ENCODE measurements at regions not wholly inside any gene's neighbourhood (a gene's known extent, or its start where the extent isn't known, plus 50 kb on each side); places are given as distances from the start of the nearest gene placed in this dataset.

GRCh38 chr5:30878296-30878695, 315.2 kb upstream of the CDH6 start:
- DNase-seq (ENCODE audit: low spot score), result no peak
- in situ Hi-C loops (cut with HindIII; ENCODE audit: low sequenced_read_pairs), result no loop called here

GRCh38 chr5:30874241-30875034, 319.0 kb upstream of the CDH6 start:
- in situ Hi-C loops (cut with HindIII; ENCODE audit: low sequenced_read_pairs), result no loop called here
- DNase-seq (ENCODE audit: low spot score), result no peak

- in situ Hi-C loops (cut with HindIII; ENCODE audit: low sequenced_read_pairs), result no loop called here
- DNase-seq (ENCODE audit: low spot score), result no peak
Measured at GRCh38 chr5:30871196-30871595, 322.3 kb upstream of the CDH6 start.

GRCh38 chr5:30867711-30868110, 325.8 kb upstream of the CDH6 start:
- in situ Hi-C loops (cut with HindIII; ENCODE audit: low sequenced_read_pairs), result no loop called here
- no peak for DNase-seq (ENCODE audit: low spot score)

GRCh38 chr5:30866142-30866541, 327.3 kb upstream of the CDH6 start:
- no peak for DNase-seq (ENCODE audit: low spot score)
- in situ Hi-C loops (cut with HindIII; ENCODE audit: low sequenced_read_pairs), result no loop called here

- in situ Hi-C loops (cut with HindIII; ENCODE audit: low sequenced_read_pairs), result no loop called here
- DNase-seq (ENCODE audit: low spot score), result no peak
Measured at GRCh38 chr5:30856242-30856641, 337.2 kb upstream of the CDH6 start.

GRCh38 chr5:30853158-30853557, 340.3 kb upstream of the CDH6 start:
- DNase-seq (ENCODE audit: low spot score), result no peak
- in situ Hi-C loops (cut with HindIII; ENCODE audit: low sequenced_read_pairs), result no loop called here

GRCh38 chr5:30850866-30851265, 342.6 kb upstream of the CDH6 start:
- no peak for DNase-seq (ENCODE audit: low spot score)
- in situ Hi-C loops (cut with HindIII; ENCODE audit: low sequenced_read_pairs), result no loop called here

- DNase-seq (ENCODE audit: low spot score), result no peak
- in situ Hi-C loops (cut with HindIII; ENCODE audit: low sequenced_read_pairs), result no loop called here
Measured at GRCh38 chr5:30849931-30850710, 343.4 kb upstream of the CDH6 start.

- no peak for DNase-seq (ENCODE audit: low spot score)
- in situ Hi-C loops (cut with HindIII; ENCODE audit: low sequenced_read_pairs), result no loop called here
Measured at GRCh38 chr5:30846171-30846570, 347.3 kb upstream of the CDH6 start.

GRCh38 chr5:30845194-30845593, 348.3 kb upstream of the CDH6 start:
- no peak for DNase-seq (ENCODE audit: low spot score)
- in situ Hi-C loops (cut with HindIII; ENCODE audit: low sequenced_read_pairs), result no loop called here

GRCh38 chr5:30843541-30843940, 349.9 kb upstream of the CDH6 start:
- in situ Hi-C loops (cut with HindIII; ENCODE audit: low sequenced_read_pairs), result no loop called here
- no peak for DNase-seq (ENCODE audit: low spot score)

- DNase-seq (ENCODE audit: low spot score), result no peak
- in situ Hi-C loops (cut with HindIII; ENCODE audit: low sequenced_read_pairs), result no loop called here
Measured at GRCh38 chr5:30839956-30840355, 353.5 kb upstream of the CDH6 start.

GRCh38 chr5:30838936-30839496, 354.5 kb upstream of the CDH6 start:
- in situ Hi-C loops (cut with HindIII; ENCODE audit: low sequenced_read_pairs), result no loop called here
- no peak for DNase-seq (ENCODE audit: low spot score)

- no peak for DNase-seq (ENCODE audit: low spot score)
- in situ Hi-C loops (cut with HindIII; ENCODE audit: low sequenced_read_pairs), result no loop called here
Measured at GRCh38 chr5:30832519-30832918, 361.0 kb upstream of the CDH6 start.

- DNase-seq (ENCODE audit: low spot score), result no peak
- in situ Hi-C loops (cut with HindIII; ENCODE audit: low sequenced_read_pairs), result no loop called here
Measured at GRCh38 chr5:30831605-30832004, 361.9 kb upstream of the CDH6 start.

- in situ Hi-C loops (cut with HindIII; ENCODE audit: low sequenced_read_pairs), result no loop called here
Measured at GRCh38 chr5:30831123-30831522, 362.4 kb upstream of the CDH6 start.

GRCh38 chr5:30811298-30811697, 382.2 kb upstream of the CDH6 start:
- in situ Hi-C loops (cut with HindIII; ENCODE audit: low sequenced_read_pairs), result no loop called here
- no peak for DNase-seq (ENCODE audit: low spot score)

More at GRCh38 chr5:30831123-30831522, 362.4 kb upstream of the CDH6 start:
- no peak for DNase-seq (ENCODE audit: low spot score)

- DNase-seq (ENCODE audit: low spot score), result no peak
- in situ Hi-C loops (cut with HindIII; ENCODE audit: low sequenced_read_pairs), result no loop called here
Measured at GRCh38 chr5:30809933-30810332, 383.6 kb upstream of the CDH6 start.

GRCh38 chr5:30808996-30809395, 384.5 kb upstream of the CDH6 start:
- DNase-seq (ENCODE audit: low spot score), result no peak
- in situ Hi-C loops (cut with HindIII; ENCODE audit: low sequenced_read_pairs), result no loop called here

Measured in G401 (cell line).